RPMI7951 (cell line): ENCODE measurements at regions not wholly inside any gene's neighbourhood (a gene's known extent, or its start where the extent isn't known, plus 50 kb on each side); places are given as distances from the start of the nearest gene placed in this dataset.

Source experiments
- DNase-seq: peaks from one replicate; pipeline ENCODE4 v3.0.0-alpha.2; 2012; ENCODE audit warnings: low read depth

DNA sequence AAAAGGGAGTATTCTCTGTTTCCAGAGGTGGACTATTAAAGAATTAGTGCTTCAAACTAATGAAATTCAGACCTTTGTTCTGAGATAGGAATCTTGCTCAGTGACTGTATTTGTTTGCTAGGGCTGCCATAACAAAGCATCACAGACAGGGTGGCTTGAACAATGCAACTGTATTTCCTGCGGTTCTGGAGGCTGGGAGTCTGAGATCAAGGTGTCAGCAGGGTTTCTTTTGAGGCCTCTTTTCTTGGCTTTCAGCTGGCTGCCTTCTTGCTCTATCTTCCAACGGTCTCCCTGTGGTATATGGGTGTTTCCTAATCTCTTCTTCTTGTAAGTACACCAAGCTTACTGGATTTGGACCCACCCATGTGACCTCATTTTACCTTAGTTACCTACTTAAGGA is 264.6 kb upstream of the PROX1 start:
- DNase-seq = no peak

DNA sequence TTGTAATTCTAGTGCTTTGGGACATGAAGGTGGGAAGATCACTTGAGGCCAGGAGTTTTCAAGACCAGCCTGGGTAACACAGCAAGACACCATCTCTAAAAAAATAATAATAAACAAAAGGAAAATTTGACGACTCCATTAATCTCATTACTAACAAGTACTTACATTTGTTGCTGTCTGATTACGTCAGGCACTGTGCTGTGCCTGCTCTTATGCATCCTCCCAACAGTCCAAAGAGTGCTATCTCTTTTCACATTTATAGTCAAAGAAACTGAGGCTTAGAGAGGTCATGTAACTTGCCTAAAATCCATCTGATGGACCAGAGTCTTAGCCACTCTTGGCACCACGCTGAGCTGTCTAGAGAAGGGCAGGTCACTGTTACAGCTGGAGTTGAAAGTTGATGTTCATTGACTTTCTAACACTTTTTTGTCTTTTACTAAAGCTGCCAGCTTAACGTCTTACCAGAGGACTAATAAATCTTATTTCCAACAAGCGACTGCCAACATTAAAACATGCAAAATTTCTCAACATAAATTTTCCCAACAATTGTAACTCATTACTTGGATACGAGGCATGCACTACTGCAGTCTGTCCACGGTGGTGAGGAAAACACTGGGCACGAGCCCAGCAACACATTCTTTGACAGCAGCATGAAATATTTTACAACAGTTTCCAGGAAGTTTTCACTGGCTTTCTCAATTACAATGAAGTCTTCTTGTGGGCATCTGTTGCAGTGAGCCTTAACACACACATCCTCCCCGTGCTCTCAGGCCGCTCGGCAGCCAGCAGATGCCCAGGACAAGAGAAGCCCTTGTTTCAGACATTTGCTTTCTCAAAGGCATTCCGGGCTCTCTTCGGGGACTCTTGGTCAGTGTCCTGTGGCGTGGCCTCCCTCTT is 262.9 kb upstream of the PROX1 start:
- peak; percentile 57 for DNase-seq

- no peak for DNase-seq
These were observed 259.8 kb upstream of the PROX1 start for GRCh38 chr1:213727853-213728592.

DNA sequence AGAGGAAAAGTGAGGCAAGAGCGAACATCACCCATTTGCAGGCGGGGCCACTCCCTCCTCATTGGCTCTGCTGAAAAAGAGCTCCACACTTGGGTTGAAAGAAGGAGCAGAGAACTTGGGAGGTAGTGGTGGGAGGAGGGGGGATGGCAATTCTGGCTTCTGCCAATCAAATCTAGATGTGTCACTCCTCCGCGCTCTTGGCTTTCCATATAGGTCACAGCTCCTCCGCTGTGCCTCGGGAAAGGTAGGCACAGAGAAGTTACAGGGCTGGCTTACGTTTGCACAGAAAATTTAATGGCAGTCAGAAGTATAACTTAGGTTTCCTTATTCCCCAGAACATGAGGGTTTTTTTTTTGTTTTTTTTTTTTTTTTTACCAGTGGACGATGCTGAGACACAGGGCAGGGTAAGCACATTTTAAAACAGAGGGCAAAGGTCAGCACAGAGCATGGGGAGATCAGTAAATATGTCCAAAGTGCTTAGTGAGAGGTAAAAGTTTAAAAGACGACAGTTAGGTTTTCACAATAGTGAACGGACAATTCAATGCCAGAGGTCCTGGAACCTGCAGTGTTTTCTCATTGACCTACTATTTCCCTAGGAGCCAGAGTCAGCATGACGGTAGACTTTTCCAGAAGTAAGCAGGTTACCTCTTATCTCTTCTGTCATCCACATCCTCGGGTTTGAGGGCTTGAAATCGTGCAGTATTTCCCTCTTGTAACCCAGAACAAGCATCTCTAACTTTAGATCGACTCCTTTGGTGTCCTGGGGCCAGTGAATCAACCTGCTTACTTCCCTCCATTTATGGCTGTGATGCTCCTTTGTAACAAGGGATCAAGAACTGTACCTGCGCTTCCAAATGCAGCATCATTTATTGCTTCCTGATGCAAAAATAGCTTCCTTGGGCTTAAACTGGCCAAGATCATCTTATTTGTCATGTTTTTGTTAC is 258.9 kb upstream of the PROX1 start:
- DNase-seq = no peak

DNA sequence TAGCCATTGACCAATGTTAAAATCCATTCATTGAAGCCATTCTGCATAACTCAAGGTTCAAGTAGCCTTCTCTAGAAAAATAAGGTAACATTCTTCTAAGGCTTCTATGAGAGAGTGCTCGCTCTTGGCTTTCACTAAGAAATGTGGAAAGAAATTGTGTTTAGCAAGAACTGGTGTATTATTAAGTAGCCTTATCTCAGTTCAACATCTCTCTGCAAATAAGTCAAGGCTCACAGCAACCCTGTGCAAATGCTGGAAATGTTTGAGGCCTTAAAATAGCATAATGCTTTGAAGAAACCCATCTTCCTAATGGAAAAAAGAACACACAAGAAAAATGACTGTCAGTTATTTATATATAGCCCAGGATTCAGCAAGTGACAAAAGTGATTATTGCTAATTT is 254.1 kb upstream of the PROX1 start:
- no peak for DNase-seq

- DNase-seq = no peak
These were observed 250.3 kb upstream of the PROX1 start for GRCh38 chr1:213737398-213738035.

GRCh38 chr1:213738658-213739057 is 249.1 kb upstream of the PROX1 start:
- no peak for DNase-seq

GRCh38 chr1:213742992-213743391 is 244.8 kb upstream of the PROX1 start:
- no peak for DNase-seq

DNA sequence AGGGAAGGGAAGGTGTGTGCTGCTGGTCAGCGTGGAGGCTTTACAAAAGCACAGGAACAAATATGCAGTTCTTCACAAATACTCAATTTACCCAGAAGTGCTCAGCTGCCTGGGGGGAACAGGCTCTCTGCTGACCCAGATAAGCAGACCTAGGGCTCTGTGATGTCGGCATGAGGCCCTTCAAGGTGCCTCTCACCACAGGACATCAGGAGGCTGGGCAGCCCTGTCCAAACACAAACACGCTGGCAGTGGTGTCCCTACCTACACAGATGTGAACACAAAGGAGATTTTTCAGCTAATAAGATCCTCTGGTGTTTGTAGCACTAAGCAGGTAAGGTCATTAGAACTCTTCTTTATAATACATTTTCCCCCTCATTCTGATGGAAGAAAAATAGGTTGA is 243.0 kb upstream of the PROX1 start:
- DNase-seq = no peak

GRCh38 chr1:213745451-213745850 is 242.3 kb upstream of the PROX1 start:
- no peak for DNase-seq

GRCh38 chr1:213749558-213749957 is 238.2 kb upstream of the PROX1 start:
- no peak for DNase-seq

DNA sequence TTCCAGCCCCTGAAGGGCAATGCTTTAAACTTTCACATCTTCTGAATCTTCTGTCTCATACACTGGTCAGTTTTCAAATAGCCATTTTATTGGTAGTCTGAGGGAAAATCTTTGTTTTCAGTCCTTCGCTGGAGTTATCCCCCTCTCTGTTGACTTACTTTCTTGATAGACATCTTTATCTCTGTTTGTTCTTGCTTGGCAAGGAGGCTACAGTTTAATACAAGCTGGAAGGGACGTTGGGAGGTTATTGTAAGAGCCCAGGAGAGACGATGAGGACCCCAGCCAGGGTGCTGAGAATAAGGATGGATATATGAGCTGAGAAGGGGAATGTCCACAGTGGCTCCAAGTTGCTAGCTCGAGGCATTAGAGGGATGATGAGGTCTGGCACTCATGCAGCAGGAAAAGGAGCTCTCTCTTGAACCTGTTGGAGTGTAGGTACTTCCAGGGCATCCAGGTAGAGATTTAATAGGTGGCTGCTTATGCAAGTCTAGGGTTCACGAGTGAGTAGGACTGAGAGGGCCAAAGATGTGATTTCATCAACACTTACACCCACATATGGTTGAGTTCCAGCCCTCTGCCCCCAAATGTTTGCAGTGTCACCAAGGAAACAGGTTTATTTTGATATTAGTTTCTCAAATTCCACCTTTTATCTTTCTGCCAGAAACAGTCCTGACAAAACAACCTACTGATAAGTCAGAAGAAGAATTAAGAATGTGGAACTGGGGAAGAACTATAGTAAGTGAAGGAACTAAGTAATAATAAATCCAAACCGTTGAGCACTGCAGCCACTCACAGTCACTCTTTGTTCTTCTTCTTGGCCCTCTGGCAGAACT is 237.3 kb upstream of the PROX1 start:
- no peak for DNase-seq

GRCh38 chr1:213751064-213751397 is 236.7 kb upstream of the PROX1 start:
- no peak for DNase-seq

GRCh38 chr1:213759359-213760181 is 228.2 kb upstream of the PROX1 start:
- no peak for DNase-seq

DNA sequence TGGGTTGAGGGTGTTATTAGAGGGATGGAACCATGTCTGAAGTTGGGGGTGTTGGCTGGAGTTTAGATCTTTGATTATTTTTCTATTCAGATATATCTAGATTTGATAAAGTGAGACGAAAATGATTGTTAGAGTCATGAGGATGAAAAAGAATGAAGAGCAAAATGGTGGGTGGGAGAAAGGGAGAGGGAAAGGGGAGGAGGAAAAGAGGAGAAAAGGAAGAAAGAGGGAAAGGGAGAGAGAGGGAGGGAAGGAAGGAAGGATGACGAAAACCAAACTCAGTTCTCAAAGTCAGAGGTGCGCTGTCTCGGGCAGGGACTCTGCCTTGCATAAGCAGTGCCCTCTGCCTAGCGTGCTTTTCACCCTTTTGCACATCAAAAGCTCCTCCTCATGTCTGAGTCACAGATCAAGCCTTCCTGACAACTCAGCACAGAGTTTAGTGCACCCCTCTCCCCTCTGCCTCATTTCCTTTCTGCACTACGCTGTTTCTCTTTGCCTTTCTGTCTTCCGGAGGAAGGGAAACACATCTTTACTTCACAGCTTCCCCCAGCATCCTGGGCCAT is 225.8 kb upstream of the PROX1 start:
- DNase-seq = peak; percentile 63

GRCh38 chr1:213767683-213768082 is 220.1 kb upstream of the PROX1 start:
- no peak for DNase-seq

DNA sequence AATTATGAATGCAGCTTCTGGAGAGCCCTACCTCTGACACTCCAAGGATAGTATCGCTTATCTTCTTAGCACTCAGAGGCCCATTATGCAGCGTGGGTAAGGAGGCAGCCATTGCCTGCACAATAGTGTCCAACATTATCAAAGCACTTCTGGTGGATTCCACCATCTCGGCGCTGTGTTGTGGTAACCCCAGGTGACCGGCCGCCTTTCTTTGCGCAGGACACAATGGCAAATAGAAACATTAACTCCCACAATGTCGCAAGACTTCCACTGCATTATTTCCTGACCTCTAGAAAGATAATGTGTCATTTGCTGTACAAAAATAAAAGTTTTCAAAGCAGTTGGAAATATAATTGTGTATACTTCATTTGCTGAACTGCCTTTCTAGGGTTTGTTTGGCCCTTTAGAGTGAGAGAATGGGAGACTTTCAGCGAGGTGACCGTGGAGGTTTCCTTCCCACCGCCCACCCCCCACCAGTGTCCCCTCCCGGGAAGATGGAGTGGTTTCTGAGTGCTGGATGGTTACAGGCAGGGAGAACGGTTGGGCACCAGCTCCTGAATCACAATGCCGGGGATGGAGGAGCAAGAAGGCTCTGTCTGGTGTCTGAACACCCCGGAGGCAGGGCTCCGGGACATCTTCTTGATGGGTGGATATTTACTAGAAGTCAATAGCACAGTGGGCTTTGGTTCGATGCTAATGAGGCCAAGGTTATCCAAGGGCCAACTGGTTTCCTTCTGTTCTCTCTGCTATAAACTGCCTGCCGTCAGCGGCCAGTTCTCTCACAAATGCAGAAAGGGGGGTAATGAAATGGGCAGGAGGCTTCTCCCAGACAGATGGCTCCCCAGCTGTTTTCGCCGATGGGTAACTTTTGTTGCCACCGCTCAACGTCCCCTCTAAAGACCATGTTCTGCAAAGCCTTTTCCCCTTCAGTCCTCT is 215.4 kb upstream of the PROX1 start:
- DNase-seq = no peak

- no peak for DNase-seq
These were observed 213.8 kb upstream of the PROX1 start for GRCh38 chr1:213773975-213774374.
